ENCODE measurements at regions not wholly inside any gene's neighbourhood (a gene's known extent, or its start where the extent isn't known, plus 50 kb on each side); places are given as distances from the start of the nearest gene placed in this dataset.

DNA sequence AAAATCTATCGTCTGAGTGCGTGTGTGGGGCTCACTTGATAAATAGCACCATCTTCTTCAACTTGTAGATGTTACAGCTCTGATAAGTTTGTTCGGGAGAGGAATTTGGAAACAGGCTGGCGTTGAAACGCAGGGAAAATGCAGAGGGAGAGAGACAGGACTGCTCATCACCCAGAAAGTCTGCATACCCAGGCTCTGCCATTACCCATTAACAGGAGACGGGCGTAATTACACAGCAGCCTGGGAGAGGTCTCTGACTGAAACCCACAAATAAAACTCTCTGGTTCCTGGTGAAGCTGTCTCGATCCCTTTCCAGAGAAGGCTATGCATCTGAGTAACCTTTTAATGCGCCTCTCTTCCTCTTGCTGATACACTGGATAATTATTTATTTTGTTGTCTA lies 547.3 kb downstream of the BCL11B start:
- TF ChIP-seq, protein P1, sequence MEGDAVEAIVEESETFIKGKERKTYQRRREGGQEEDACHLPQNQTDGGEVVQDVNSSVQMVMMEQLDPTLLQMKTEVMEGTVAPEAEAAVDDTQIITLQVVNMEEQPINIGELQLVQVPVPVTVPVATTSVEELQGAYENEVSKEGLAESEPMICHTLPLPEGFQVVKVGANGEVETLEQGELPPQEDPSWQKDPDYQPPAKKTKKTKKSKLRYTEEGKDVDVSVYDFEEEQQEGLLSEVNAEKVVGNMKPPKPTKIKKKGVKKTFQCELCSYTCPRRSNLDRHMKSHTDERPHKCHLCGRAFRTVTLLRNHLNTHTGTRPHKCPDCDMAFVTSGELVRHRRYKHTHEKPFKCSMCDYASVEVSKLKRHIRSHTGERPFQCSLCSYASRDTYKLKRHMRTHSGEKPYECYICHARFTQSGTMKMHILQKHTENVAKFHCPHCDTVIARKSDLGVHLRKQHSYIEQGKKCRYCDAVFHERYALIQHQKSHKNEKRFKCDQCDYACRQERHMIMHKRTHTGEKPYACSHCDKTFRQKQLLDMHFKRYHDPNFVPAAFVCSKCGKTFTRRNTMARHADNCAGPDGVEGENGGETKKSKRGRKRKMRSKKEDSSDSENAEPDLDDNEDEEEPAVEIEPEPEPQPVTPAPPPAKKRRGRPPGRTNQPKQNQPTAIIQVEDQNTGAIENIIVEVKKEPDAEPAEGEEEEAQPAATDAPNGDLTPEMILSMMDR (IDR thresholded peaks at IDR 0.05; ENCODE audit: poor library complexity) = no peak
- TF ChIP-seq EZH2 (IDR thresholded peaks at IDR 0.05; ENCODE audit: borderline replicate concordance) (no peak), EZH2phosphoT487 (IDR thresholded peaks at IDR 0.05; ENCODE audit: low read depth, severe bottlenecking, unreplicated experiment) (no peak)
